ENCODE measurements at regions not wholly inside any gene's neighbourhood (a gene's known extent, or its start where the extent isn't known, plus 50 kb on each side); places are given as distances from the start of the nearest gene placed in this dataset.

DNA sequence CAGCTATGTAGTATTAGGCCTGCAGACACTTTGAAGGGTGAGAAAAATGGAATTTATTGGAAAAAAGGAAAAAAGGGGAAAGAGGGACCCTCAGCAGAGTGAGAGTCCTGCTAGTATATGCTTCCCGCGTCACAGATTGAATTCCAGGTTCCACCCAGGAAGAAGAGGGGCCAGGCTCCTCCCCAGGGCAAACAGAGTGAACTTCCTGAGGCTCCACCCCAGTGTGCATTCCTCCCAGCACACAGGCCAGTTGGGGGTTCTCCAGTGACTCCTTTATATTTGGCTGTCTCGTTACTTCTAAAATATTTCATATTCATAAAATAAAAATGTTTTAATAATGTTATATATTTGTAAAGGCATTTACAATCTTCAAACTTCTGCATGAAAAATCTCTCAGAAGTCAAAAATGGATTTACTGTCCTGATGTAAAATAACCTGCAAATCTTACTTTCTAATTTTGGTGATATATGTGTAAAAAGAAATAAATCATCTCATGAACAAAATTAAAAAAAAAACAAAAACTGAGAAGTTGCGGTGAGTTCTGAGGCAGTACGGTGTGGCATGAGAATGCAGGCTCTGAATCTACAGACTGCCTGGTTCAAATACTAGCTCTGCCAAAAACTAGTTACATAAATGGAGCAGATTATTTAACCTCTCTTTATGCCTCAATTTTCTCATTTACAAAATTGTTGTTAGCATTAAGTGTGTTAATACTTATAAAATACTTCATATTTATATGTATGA, 175.8 kb upstream of the P2RY1 start:
- no peak overlapping the region for H3K4me3 ChIP-seq (ENCODE audit: low read depth, low read length)
- TF ChIP-seq, protein P1, sequence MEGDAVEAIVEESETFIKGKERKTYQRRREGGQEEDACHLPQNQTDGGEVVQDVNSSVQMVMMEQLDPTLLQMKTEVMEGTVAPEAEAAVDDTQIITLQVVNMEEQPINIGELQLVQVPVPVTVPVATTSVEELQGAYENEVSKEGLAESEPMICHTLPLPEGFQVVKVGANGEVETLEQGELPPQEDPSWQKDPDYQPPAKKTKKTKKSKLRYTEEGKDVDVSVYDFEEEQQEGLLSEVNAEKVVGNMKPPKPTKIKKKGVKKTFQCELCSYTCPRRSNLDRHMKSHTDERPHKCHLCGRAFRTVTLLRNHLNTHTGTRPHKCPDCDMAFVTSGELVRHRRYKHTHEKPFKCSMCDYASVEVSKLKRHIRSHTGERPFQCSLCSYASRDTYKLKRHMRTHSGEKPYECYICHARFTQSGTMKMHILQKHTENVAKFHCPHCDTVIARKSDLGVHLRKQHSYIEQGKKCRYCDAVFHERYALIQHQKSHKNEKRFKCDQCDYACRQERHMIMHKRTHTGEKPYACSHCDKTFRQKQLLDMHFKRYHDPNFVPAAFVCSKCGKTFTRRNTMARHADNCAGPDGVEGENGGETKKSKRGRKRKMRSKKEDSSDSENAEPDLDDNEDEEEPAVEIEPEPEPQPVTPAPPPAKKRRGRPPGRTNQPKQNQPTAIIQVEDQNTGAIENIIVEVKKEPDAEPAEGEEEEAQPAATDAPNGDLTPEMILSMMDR (IDR thresholded peaks at IDR 0.05; ENCODE audit: low read depth, low read length), result no peak

DNA sequence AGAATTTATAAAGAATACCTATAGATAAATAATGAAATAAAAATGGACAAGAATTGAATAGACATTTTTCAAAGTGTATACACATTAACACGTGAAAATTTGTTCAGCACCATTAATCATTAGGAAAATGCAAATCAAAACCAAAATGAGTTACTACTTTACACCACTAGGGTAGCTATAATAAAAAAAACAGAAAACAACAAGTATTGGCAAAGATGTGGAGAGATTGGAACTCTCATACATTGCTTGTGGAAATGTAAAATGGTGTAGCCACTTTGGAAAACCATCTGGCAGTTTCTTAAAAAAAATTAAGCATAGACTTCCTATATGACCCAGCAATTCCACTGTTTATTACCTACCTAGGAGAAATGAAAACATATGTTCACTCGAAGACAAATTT, 172.8 kb upstream of the P2RY1 start:
- no peak overlapping the region for H3K4me3 ChIP-seq (ENCODE audit: low read depth, low read length)
- TF ChIP-seq, protein P1 (IDR thresholded peaks at IDR 0.05; ENCODE audit: low read depth, low read length), result no peak

DNA sequence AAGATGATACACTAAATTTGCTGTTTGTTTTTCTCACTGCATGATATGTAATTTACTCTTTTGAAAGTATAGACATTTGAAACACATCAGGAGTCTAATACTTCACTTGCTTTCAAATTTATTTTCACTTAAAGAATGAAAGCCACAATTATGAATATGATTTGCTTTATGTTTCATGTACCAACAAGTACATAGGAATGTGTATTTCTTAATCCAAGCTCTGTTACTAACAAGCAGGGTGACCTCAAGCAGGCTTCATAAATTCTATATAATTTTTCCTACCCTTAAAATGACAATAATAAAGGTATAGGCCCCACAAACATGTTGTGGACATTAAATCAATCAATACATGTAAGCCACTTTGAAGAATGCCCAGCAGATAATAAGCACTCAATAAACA, 170.2 kb upstream of the P2RY1 start:
- TF ChIP-seq, protein P1 (IDR thresholded peaks at IDR 0.05; ENCODE audit: low read depth, low read length), result no peak
- no peak overlapping the region for H3K4me3 ChIP-seq (ENCODE audit: low read depth, low read length)

DNA sequence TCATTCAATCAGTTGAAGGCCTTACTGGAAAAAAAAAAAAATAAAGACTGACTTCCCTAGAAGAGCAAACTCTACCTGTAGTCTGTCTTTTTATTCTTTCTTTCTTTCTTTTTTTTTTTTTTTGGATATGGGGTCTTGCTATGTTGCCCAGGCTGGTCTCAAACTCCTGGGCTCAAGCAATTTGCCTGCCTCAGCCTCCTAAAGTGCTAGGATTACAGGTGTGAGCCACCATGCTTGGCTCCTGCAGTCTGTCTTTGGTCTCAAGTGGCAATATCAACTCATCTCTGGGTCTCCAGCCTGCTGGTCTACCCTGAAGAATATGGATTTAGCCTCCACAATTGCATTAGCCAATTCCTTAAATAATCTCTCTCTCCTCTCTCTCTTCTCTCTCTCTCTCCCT, 167.7 kb upstream of the P2RY1 start:
- H3K4me3 ChIP-seq (ENCODE audit: low read depth, low read length), result no peak overlapping the region
- TF ChIP-seq, protein P1 (IDR thresholded peaks at IDR 0.05; ENCODE audit: low read depth, low read length), result no peak

DNA sequence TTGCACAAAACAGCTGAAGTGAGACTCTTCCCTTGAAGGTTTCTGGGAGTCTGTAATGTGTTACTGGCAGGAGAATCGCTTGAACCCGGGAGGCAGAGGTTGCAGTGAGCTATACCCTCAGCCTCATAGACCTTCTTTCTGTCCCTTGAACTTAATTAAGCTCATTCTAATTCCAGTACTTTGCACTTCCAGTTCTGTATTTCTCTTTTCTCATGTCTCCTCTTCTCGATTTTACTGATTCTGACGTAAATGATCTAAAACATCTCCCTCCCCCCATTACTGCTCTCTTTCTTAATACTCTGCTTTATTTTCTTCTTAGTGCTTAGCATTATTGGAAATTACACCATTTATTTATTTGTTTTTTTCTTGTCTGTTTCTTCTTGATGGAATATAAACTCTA, 165.4 kb upstream of the P2RY1 start:
- no peak overlapping the region for H3K4me3 ChIP-seq (ENCODE audit: low read depth, low read length)
- TF ChIP-seq, protein P1 (IDR thresholded peaks at IDR 0.05; ENCODE audit: low read depth, low read length), result no peak

DNA sequence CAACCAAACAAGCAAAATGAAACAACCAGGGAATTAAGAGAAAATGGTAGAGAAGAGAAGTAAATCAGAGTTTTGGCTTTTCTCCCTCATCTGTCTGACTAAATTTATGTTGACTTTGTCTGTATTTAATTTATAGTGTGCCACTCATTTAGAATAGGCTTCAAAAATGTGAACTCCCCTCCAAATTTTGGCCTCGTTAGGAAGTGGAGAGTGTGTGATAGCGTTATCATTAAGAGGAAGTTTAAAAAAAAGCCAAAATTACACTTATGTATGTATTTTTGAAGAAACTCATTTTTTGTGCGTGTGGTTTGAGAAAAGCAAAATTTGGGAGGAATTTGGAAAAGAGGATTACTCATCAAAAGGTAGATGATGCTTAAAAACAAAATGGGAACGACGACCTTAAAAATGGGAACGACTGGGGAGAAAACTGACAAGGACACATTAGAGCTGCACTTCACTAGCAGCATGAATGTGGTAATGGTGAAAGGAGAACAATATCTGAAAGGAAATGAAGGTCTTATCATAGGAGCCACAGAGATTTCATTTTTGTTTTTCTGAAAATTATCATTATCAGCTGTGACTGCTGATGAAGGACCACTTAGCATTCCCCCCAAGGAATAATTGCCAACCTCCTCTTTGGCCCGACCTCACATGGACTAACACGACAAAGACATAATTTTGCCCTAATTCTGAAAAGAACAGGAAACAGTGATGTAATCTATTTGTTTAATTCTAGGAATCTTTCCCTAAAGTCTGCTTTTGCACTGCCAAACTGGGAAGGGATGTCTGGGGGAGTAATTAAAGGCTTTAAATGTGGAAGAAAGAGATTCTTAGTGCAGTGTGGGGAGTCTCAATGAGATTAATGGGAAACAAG, 163.2 kb upstream of the P2RY1 start:
- H3K4me3 ChIP-seq (ENCODE audit: low read depth, low read length), result no peak overlapping the region

More for the DNA sequence above, 163.2 kb upstream of the P2RY1 start:
- TF ChIP-seq, protein P1 (IDR thresholded peaks at IDR 0.05; ENCODE audit: low read depth, low read length), result no peak
